GM19455 (cell line): ENCODE measurements at regions not wholly inside any gene's neighbourhood (a gene's known extent, or its start where the extent isn't known, plus 50 kb on each side); places are given as distances from the start of the nearest gene placed in this dataset.
"Not testable (repeated sequence)": the region's sequence is repeated elsewhere in the genome, so short reads cannot be mapped to it uniquely, and the experiment has no call there.

Experiments used
- ATAC-seq: cut with Tn5 transposase; IDR thresholded peaks from one replicate; pipeline ENCODE4 v1.9.1; 2021; ENCODE audit not compliant: unreplicated experiment

- no peak for ATAC-seq
Measured at GRCh38 chr10:129042776-129043595, 424.1 kb upstream of the MGMT start.

GRCh38 chr10:129043691-129044090 lies 423.4 kb upstream of the MGMT start:
- ATAC-seq = no peak

- ATAC-seq = no peak
Measured at GRCh38 chr10:129045599-129045998, 421.4 kb upstream of the MGMT start.

GRCh38 chr10:129046065-129046681 lies 420.9 kb upstream of the MGMT start:
- ATAC-seq = no peak

- ATAC-seq = no peak
Measured at GRCh38 chr10:129046962-129047361, 420.1 kb upstream of the MGMT start.

- ATAC-seq = no peak
Measured at GRCh38 chr10:129047600-129047999, 419.4 kb upstream of the MGMT start.

GRCh38 chr10:129048513-129048912 lies 418.5 kb upstream of the MGMT start:
- no peak for ATAC-seq

- ATAC-seq = no peak
Measured at GRCh38 chr10:129049501-129049900, 417.5 kb upstream of the MGMT start.

- ATAC-seq = no peak
Measured at GRCh38 chr10:129055225-129055624, 411.8 kb upstream of the MGMT start.

- no peak for ATAC-seq
Measured at GRCh38 chr10:129055986-129056385, 411.1 kb upstream of the MGMT start.

GRCh38 chr10:129056734-129057689 lies 410.0 kb upstream of the MGMT start:
- ATAC-seq = peak; percentile 37

- ATAC-seq = peak; percentile 93
Measured at GRCh38 chr10:129057856-129058663, 409.0 kb upstream of the MGMT start.

GRCh38 chr10:129058664-129059155 lies 408.3 kb upstream of the MGMT start:
- no peak for ATAC-seq

GRCh38 chr10:129059977-129060376 lies 407.1 kb upstream of the MGMT start:
- no peak for ATAC-seq

- ATAC-seq = no peak
Measured at GRCh38 chr10:129063212-129063611, 403.8 kb upstream of the MGMT start.

GRCh38 chr10:129063877-129064276 lies 403.2 kb upstream of the MGMT start:
- ATAC-seq = no peak

GRCh38 chr10:129066529-129066928 lies 400.5 kb upstream of the MGMT start:
- ATAC-seq = not testable (repeated sequence)

- ATAC-seq = not testable (repeated sequence)
Measured at GRCh38 chr10:129071411-129071810, 395.6 kb upstream of the MGMT start.

- no peak for ATAC-seq
Measured at GRCh38 chr10:129074939-129075338, 392.1 kb upstream of the MGMT start.

GRCh38 chr10:129075508-129075907 lies 391.5 kb upstream of the MGMT start:
- ATAC-seq = no peak
